ENCODE measurements at regions not wholly inside any gene's neighbourhood (a gene's known extent, or its start where the extent isn't known, plus 50 kb on each side); places are given as distances from the start of the nearest gene placed in this dataset.

DNA sequence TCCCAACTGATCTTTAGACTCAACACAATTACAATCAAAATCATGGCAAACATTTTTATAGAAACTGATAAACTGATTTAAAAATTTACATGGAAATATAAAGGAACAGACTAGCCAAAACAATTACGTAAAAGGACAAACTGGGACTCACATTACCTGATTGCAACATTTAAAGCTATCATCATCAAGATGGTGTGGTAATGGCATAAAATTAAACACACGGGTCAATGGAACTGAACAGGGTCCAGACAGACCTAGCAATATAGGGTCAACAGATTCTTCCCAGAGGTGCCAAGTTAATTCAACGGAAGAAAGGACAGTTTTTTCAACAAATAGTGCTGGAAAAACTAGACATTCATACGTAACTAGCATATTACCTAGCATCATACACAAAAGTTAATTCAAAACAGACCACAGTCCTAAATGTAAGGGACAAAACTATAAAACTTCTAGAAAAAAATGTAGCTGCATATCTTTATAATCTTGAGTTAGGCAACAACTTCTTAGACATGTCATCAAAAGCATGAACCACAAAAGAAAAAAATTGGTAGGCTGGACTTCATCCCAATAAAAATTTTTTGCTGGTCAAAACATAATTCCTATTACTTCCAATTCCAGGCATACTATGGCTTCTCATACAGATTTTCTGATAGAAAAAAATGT lies 147.4 kb upstream of the BEND6 start (continued):
- no peak for TF ChIP-seq REST (IDR thresholded peaks at IDR 0.05; ENCODE audit: low read depth, low read length)
- TF ChIP-seq ZBTB33 (IDR thresholded peaks at IDR 0.05): no peak
- TF ChIP-seq SMARCA5 (IDR thresholded peaks at IDR 0.05): no peak
- TF ChIP-seq, protein P1, sequence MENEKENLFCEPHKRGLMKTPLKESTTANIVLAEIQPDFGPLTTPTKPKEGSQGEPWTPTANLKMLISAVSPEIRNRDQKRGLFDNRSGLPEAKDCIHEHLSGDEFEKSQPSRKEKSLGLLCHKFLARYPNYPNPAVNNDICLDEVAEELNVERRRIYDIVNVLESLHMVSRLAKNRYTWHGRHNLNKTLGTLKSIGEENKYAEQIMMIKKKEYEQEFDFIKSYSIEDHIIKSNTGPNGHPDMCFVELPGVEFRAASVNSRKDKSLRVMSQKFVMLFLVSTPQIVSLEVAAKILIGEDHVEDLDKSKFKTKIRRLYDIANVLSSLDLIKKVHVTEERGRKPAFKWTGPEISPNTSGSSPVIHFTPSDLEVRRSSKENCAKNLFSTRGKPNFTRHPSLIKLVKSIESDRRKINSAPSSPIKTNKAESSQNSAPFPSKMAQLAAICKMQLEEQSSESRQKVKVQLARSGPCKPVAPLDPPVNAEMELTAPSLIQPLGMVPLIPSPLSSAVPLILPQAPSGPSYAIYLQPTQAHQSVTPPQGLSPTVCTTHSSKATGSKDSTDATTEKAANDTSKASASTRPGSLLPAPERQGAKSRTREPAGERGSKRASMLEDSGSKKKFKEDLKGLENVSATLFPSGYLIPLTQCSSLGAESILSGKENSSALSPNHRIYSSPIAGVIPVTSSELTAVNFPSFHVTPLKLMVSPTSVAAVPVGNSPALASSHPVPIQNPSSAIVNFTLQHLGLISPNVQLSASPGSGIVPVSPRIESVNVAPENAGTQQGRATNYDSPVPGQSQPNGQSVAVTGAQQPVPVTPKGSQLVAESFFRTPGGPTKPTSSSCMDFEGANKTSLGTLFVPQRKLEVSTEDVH (IDR thresholded peaks at IDR 0.05; ENCODE audit: low read depth, partially characterized antibody): no peak
- TF ChIP-seq NR2F1 (conservative IDR thresholded peaks at IDR 0.05): no peak
- TF ChIP-seq MYB (IDR thresholded peaks at IDR 0.05; ENCODE audit: borderline replicate concordance, low read depth, low read length): no peak
